ENCODE measurements at regions not wholly inside any gene's neighbourhood (a gene's known extent, or its start where the extent isn't known, plus 50 kb on each side); places are given as distances from the start of the nearest gene placed in this dataset.
"Not testable (repeated sequence)": the region's sequence is repeated elsewhere in the genome, so short reads cannot be mapped to it uniquely, and the experiment has no call there.

DNA sequence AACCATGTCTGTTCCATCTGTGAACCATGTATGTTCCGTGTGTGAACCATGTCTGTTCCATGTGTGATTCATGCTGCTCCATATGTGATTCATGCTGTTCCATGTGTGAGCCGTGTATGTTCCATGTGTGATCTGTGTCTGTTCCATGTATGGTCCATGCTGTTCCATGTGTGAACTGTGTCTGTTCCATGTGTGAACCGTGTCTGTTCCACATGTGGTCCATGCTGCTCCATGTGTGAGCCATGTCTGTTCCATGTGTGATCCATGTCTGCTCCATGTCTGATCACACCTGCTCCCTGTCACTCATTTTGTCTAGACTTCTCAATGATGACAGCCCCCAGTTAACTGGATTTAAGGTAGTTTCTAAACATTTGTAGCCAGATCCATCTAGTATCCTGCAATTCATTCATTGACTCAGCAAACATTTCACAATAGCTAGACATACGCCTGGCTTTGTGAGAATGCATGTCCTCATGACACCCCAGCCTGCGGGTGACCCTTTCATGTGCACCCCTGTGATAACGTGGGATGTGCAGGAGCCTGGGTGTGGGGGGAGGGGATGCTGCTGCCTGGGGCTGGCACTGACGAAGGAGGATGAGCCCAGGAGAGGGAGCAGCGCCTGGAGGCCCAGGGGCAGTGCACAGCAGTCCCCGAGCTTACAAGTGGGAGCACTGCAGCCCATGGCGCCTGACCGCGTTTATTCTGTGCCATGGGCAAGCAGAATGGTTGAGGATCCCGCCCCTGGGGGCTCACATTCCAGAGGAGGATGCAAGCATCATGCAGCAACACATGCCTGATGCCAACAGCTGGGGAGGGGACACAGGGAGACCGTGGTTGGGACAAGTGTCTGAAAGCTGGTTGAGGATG is 74.1 kb upstream of the METTL9 start (continued):
- TF ChIP-seq CBFB (CRISPR knock-in tag; IDR thresholded peaks at IDR 0.05) (0 out of 2 replicates have a peak, but pooled peaks have one; percentile 47), ZSCAN29 (IDR thresholded peaks at IDR 0.05) (0 out of 2 replicates have a peak, but pooled peaks have one; percentile 11)

GRCh38 chr16:21525956-21526922 is 73.1 kb upstream of the METTL9 start:
- Histone ChIP-seq H3K4me1 (replicated peaks in 1 of 2; ENCODE audit: control insufficient read depth in 2 of 2, insufficient read depth in 2 of 2, low read length in 2 of 2) (peaks cover 29 to 39% of the 10 kb centered on the region in 2 experiments; a peak in 4 of 5 replicates), H3K4me2 (ENCODE audit: insufficient read depth, low read length) (peak overlapping the region; percentile 40; the same call in 1 of the 2 replicates), H3K9ac (ENCODE audit: insufficient read depth in 1 of 2, low read depth in 2 of 2, low read length in 2 of 2) (peak overlapping the region; percentile 56 to 69; a peak in 3 of 4 replicates), H2AFZ (ENCODE audit: low read depth, low read length) (peak overlapping the region; percentile 97)
- FAIRE-seq; H3K4me3 ChIP-seq; intact Hi-C loops (cut with micrococcal nuclease); H3K9me1 ChIP-seq (ENCODE audit: control insufficient read depth, insufficient read depth, low read length); DNase-seq (ENCODE audit: extremely low read depth in 1 of 4, low spot score in 3 of 4); CTCF ChIA-PET (ENCODE audit: low intra/inter-chr PET ratio); H3K27me3 ChIP-seq (ENCODE audit: control insufficient read depth in 2 of 2, insufficient read depth in 2 of 2, low read length in 2 of 2); H4K20me1 ChIP-seq (replicated peaks; ENCODE audit: control insufficient read depth, insufficient read depth, low read length); H3K36me3 ChIP-seq (ENCODE audit: control insufficient read depth, insufficient read depth, low read length); BruUV-seq (replicated peaks); H3K27ac ChIP-seq (ENCODE audit: extremely low read depth, low read depth, low read length); POLR2A ChIA-PET; H3K9me3 ChIP-seq (replicated peaks; ENCODE audit: control insufficient read depth, insufficient read depth, low read depth, low read length); H3K79me2 ChIP-seq (ENCODE audit: control insufficient read depth, insufficient read depth, low read length); in situ Hi-C loops (cut with MboI); TF ChIP-seq CREB1 (IDR thresholded peaks at IDR 0.05): not testable (repeated sequence)
- WGBS (ENCODE audit: insufficient coverage, low coverage, missing lambda C conversion rate), result 76% methylated on average over 19 of the region's 21 CpGs
- peak; percentile 37 for ATAC-seq
- TF ChIP-seq ZBTB7A (IDR thresholded peaks at IDR 0.05; ENCODE audit: borderline replicate concordance, control insufficient read depth, low read depth, low read length) (peak; percentile 36; the same call in 1 of the 2 replicates), KDM1A (IDR thresholded peaks at IDR 0.05) (0 out of 4 replicates have a peak, but pooled peaks of 1 of the 2 experiments have one; percentile 16), CXXC5 (CRISPR knock-in tag; IDR thresholded peaks at IDR 0.05) (0 out of 2 replicates have a peak, but pooled peaks have one; percentile 4), CREB1 (CRISPR knock-in tag; IDR thresholded peaks at IDR 0.05) (peak; percentile 33; the same call in 1 of the 2 replicates), SPI1 (IDR thresholded peaks at IDR 0.05; ENCODE audit: borderline replicate concordance, low read depth, low read length) (0 out of 2 replicates have a peak, but pooled peaks have one; percentile 17), RAD21 (CRISPR knock-in tag; conservative IDR thresholded peaks at IDR 0.05 in 1 of 2, IDR thresholded peaks at IDR 0.05 in 1 of 2) (peak in 1 of 2 experiments; percentile 31; a peak in 1 of 4 replicates)
- TF ChIP-seq, protein P1, sequence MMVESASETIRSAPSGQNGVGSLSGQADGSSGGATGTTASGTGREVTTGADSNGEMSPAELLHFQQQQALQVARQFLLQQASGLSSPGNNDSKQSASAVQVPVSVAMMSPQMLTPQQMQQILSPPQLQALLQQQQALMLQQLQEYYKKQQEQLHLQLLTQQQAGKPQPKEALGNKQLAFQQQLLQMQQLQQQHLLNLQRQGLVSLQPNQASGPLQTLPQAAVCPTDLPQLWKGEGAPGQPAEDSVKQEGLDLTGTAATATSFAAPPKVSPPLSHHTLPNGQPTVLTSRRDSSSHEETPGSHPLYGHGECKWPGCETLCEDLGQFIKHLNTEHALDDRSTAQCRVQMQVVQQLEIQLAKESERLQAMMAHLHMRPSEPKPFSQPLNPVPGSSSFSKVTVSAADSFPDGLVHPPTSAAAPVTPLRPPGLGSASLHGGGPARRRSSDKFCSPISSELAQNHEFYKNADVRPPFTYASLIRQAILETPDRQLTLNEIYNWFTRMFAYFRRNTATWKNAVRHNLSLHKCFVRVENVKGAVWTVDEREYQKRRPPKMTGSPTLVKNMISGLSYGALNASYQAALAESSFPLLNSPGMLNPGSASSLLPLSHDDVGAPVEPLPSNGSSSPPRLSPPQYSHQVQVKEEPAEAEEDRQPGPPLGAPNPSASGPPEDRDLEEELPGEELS (CRISPR knock-in tag; IDR thresholded peaks at IDR 0.05; ENCODE audit: borderline replicate concordance), result 0 out of 2 replicates have a peak, but pooled peaks have one; percentile 40
- TF ChIP-seq, protein P2, sequence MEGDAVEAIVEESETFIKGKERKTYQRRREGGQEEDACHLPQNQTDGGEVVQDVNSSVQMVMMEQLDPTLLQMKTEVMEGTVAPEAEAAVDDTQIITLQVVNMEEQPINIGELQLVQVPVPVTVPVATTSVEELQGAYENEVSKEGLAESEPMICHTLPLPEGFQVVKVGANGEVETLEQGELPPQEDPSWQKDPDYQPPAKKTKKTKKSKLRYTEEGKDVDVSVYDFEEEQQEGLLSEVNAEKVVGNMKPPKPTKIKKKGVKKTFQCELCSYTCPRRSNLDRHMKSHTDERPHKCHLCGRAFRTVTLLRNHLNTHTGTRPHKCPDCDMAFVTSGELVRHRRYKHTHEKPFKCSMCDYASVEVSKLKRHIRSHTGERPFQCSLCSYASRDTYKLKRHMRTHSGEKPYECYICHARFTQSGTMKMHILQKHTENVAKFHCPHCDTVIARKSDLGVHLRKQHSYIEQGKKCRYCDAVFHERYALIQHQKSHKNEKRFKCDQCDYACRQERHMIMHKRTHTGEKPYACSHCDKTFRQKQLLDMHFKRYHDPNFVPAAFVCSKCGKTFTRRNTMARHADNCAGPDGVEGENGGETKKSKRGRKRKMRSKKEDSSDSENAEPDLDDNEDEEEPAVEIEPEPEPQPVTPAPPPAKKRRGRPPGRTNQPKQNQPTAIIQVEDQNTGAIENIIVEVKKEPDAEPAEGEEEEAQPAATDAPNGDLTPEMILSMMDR (IDR thresholded peaks at IDR 0.05 in 2 of 3, conservative IDR thresholded peaks at IDR 0.05 in 1 of 3; ENCODE audit: insufficient read depth in 2 of 3, low read depth in 1 of 3, low read length in 3 of 3), result peak; percentile 19 to 40 (median 22); a peak in 2 of 6 replicates
